OCI-LY7 (cell line): ENCODE measurements at regions not wholly inside any gene's neighbourhood (a gene's known extent, or its start where the extent isn't known, plus 50 kb on each side); places are given as distances from the start of the nearest gene placed in this dataset.

Source experiments
- BruUV-seq: library from RNA; stranded (reverse); fragments of 400-500 nt; replicated peaks from 2 replicates; lab custom pipeline; 2021; lab: Mats Ljungman, UMichigan
- CTCF ChIA-PET: fragments of 300-600 bp; sonication (Branson Sonifier 250); formaldehyde crosslinking; loops from one replicate; lab custom pipeline; 2022; ENCODE audit warnings: antibody characterized with exemption; ENCODE audit not compliant: unreplicated experiment; lab: Charles Lee
- POLR2A ChIA-PET: fragments of 300-600 bp; sonication (Branson Sonifier 250); formaldehyde crosslinking; loops from one replicate; lab custom pipeline; 2022; ENCODE audit warnings: antibody characterized with exemption; lab: Charles Lee
- DNase-seq: peaks from one replicate; pipeline ENCODE4 v3.0.0-alpha.2; 2015; ENCODE audit warnings: low spot score
- H2AFZ ChIP-seq: fragments of 200-600 bp; sonication (generic), shearing (Covaris generic); 2 replicates; pipeline ENCODE4 v1.6.1; 2014; ENCODE audit warnings: mild to moderate bottlenecking, antibody characterized with exemption, low read length, moderate library complexity
- H3K27ac ChIP-seq: fragments of 200-600 bp; sonication (generic); 2 replicates; pipeline ENCODE4 v1.5.1; 2014; ENCODE audit warnings: mixed run types, low read depth, mild to moderate bottlenecking, moderate library complexity, low read length, inconsistent platforms; ENCODE audit not compliant: poor library complexity, severe bottlenecking
- H3K36me3 ChIP-seq: fragments of 200-600 bp; sonication (generic); 2 replicates; pipeline ENCODE4 v1.6.1; 2014; ENCODE audit warnings: mild to moderate bottlenecking, antibody characterized with exemption, low read length, moderate library complexity, mixed read lengths; ENCODE audit not compliant: insufficient read depth
- H3K4me1 ChIP-seq: fragments of 200-600 bp; sonication (generic); 2 replicates; pipeline ENCODE4 v1.5.1; 2014; ENCODE audit warnings: mild to moderate bottlenecking, low read length; ENCODE audit not compliant: insufficient read depth, poor library complexity, severe bottlenecking
- H3K4me2 ChIP-seq: fragments of 200-600 bp; sonication (generic); 2 replicates; pipeline ENCODE4 v1.6.1; 2014; ENCODE audit warnings: mild to moderate bottlenecking, low read length
- H3K4me3 ChIP-seq: fragments of 200-600 bp; sonication (generic); 2 replicates; pipeline ENCODE4 v1.5.1; 2014; ENCODE audit warnings: mild to moderate bottlenecking, low read depth, low read length; ENCODE audit not compliant: poor library complexity, severe bottlenecking
- H3K79me2 ChIP-seq: fragments of 200-600 bp; sonication (generic); 2 replicates; pipeline ENCODE4 v1.6.1; 2016; ENCODE audit warnings: low read depth, mild to moderate bottlenecking, low read length, moderate library complexity, mixed read lengths; ENCODE audit not compliant: insufficient read depth
- H3K9me2 ChIP-seq: fragments of 200-600 bp; sonication (generic); 2 replicates; pipeline ENCODE4 v1.6.1; 2016; ENCODE audit warnings: mild to moderate bottlenecking, low read length, mixed read lengths; ENCODE audit not compliant: insufficient read depth
- H3K9me3 ChIP-seq: fragments of 200-600 bp; sonication (generic); 2 replicates; pipeline ENCODE4 v1.6.1; 2014; ENCODE audit warnings: mild to moderate bottlenecking, mixed run types, low read length, mixed read lengths
- H4K20me1 ChIP-seq: fragments of 200-600 bp; sonication (generic); 2 replicates; pipeline ENCODE4 v1.6.1; 2014; ENCODE audit warnings: mild to moderate bottlenecking, antibody characterized with exemption, low read length, moderate library complexity, mixed read lengths; ENCODE audit not compliant: insufficient read depth
- EZH2phosphoT487 ChIP-seq: fragments of 200-600 bp; sonication (generic); IDR thresholded peaks from 2 replicates; pipeline ENCODE4 v1.6.1; 2018; ENCODE audit warnings: low read depth, borderline replicate concordance, mild to moderate bottlenecking, mixed run types, antibody characterized with exemption, low read length, moderate library complexity, mixed read lengths
- intact Hi-C: fragments of 100-400 bp; cut with micrococcal nuclease; formaldehyde crosslinking; loops from one replicate; pipeline ENCODE4 v1.10.0; 2022; ENCODE audit not compliant: unreplicated experiment
- TF ChIP-seq, protein P1 (sequence below): fragments of 200-600 bp; sonication (generic); conservative IDR thresholded peaks from 2 replicates; pipeline ENCODE4 v1.5.1; 2014; ENCODE audit warnings: mild to moderate bottlenecking, antibody characterized with exemption, low read length, moderate library complexity, mixed read lengths

DNA sequence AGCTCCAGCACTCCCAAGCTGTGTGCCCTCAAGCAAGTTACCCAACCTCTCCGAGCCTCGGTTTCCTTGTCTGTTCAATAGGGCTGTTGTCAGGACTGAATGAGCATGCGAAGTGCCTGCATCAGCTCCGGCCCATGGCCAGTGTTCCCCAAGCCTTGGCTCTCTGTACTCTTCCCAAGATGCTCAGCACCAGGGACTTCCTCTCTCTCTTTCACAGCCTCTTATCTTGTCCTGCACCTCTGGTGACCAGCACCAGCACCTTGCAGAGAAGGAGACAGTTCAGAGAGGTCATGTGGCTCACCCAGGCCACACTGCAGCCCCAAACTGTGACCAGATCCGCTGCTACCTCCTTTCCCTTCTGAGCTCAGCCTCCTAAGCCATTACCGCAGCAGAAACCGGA, 120.3 kb upstream of the ANO1 start:
- no peaks in the 10 kb centered on the region for H4K20me1 ChIP-seq
- H3K4me3 ChIP-seq = no peak overlapping the region
- no peak overlapping the region for H2AFZ ChIP-seq
- TF ChIP-seq, protein P1, sequence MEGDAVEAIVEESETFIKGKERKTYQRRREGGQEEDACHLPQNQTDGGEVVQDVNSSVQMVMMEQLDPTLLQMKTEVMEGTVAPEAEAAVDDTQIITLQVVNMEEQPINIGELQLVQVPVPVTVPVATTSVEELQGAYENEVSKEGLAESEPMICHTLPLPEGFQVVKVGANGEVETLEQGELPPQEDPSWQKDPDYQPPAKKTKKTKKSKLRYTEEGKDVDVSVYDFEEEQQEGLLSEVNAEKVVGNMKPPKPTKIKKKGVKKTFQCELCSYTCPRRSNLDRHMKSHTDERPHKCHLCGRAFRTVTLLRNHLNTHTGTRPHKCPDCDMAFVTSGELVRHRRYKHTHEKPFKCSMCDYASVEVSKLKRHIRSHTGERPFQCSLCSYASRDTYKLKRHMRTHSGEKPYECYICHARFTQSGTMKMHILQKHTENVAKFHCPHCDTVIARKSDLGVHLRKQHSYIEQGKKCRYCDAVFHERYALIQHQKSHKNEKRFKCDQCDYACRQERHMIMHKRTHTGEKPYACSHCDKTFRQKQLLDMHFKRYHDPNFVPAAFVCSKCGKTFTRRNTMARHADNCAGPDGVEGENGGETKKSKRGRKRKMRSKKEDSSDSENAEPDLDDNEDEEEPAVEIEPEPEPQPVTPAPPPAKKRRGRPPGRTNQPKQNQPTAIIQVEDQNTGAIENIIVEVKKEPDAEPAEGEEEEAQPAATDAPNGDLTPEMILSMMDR = no peak
- TF ChIP-seq EZH2phosphoT487 = no peak
- no peaks in the 10 kb centered on the region for H3K4me1 ChIP-seq
- intact Hi-C loops = no loop called here
- no TSS peak for BruUV-seq
- no peaks in the 10 kb centered on the region for H3K79me2 ChIP-seq
- no peak overlapping the region for H3K27ac ChIP-seq
- POLR2A ChIA-PET = no interaction called here
- CTCF ChIA-PET = no interaction called here
- no peaks in the 10 kb centered on the region for H3K9me3 ChIP-seq
- no peaks in the 10 kb centered on the region for H3K36me3 ChIP-seq
- no peak overlapping the region for H3K4me2 ChIP-seq
- no peaks in the 10 kb centered on the region for H3K9me2 ChIP-seq
- no peak for DNase-seq

DNA sequence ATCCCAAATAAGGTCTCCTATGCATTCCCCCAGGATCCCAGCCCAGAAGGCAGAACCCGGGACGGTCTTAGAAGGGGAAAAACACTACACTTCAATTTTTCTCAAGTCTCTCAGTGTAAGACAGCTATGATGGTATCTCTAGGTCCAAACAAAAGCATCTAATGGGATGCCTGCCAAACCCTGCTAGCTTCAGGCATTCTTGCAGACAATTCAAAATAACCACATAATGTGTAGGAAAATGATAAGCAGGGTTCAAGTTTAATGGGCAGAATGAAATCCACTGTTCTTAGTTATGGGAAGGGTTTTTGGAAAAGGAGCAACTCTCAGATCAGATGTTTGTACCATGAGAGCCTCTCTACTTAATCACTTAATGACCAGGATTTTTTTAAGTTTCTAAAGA, 119.8 kb upstream of the ANO1 start:
- no peaks in the 10 kb centered on the region for H3K9me2 ChIP-seq
- POLR2A ChIA-PET = no interaction called here
- H3K36me3 ChIP-seq = no peaks in the 10 kb centered on the region
- no TSS peak for BruUV-seq
- no peak overlapping the region for H2AFZ ChIP-seq
- no peaks in the 10 kb centered on the region for H3K79me2 ChIP-seq
- DNase-seq = no peak
- H4K20me1 ChIP-seq = no peaks in the 10 kb centered on the region
- TF ChIP-seq, protein P1 = no peak
- no peak for TF ChIP-seq EZH2phosphoT487
- H3K9me3 ChIP-seq = no peaks in the 10 kb centered on the region
- CTCF ChIA-PET = no interaction called here
- intact Hi-C loops = no loop called here
- H3K4me2 ChIP-seq = no peak overlapping the region
- H3K27ac ChIP-seq = no peak overlapping the region
- no peak overlapping the region for H3K4me3 ChIP-seq
- H3K4me1 ChIP-seq = no peaks in the 10 kb centered on the region

DNA sequence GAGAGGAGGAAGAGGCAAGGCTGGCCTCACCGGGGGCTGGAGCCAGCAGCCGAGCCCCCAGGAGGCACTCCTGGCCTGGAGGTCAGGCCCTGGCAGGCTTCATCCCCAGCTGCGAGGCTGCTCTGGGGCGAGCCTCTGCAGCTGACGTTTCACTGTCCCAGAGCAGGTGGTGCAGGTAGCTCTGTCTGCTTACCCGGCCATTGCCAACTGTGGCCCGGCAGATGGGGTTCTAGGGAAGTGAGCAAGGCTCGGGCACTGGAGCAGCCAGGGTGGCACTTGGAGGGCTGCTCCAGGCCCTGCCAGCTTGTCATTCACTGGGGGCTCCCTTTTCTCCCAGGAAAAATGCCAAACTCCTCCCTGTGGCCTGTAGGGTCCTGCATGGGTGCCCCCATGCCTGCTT, 118.7 kb upstream of the ANO1 start:
- Histone ChIP-seq H3K36me3 (no peaks in the 10 kb centered on the region), H3K4me2 (no peak overlapping the region), H3K9me2 (no peaks in the 10 kb centered on the region), H2AFZ (no peak overlapping the region), H4K20me1 (no peaks in the 10 kb centered on the region), H3K4me1 (no peaks in the 10 kb centered on the region), H3K9me3 (no peaks in the 10 kb centered on the region), H3K79me2 (no peaks in the 10 kb centered on the region), H3K4me3 (no peak overlapping the region), H3K27ac (no peak overlapping the region)
- intact Hi-C loops = no loop called here
- no peak for TF ChIP-seq EZH2phosphoT487
- TF ChIP-seq, protein P1 = no peak
- CTCF ChIA-PET = no interaction called here
- DNase-seq = no peak
- BruUV-seq = no TSS peak
- POLR2A ChIA-PET = no interaction called here
